C4-2B (cell line): ENCODE measurements at regions not wholly inside any gene's neighbourhood (a gene's known extent, or its start where the extent isn't known, plus 50 kb on each side); places are given as distances from the start of the nearest gene placed in this dataset.

Source experiments
- ZFX ChIP-seq: fragments of 450-650 bp; IDR thresholded peaks from 2 replicates; pipeline ENCODE4 v1.6.1; 2017
- TF ChIP-seq, protein P1 (sequence below): fragments of 450-650 bp; conservative IDR thresholded peaks from 2 replicates; pipeline ENCODE4 v1.5.1; 2017; ENCODE audit warnings: mild to moderate bottlenecking

DNA sequence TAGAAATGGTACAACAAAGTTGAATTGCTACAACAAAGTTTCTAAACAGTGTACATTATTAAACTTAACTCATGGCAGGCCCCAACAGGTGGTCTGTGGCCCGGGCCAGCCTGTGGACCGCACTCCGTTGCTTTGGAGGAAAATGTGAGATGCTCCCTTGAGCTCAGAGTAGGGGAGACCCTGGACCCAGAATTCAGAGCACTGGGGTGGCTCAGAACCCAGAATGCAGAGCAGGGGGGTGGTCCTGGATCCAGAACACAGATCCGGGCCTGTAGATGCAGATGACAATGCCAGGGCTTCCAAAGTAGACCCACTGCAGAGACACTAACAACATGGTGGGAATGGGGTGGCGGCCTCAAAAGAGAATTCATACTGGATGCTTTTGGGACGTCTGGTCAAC lies 311.0 kb downstream of the NDUFA10 start:
- TF ChIP-seq, protein P1, sequence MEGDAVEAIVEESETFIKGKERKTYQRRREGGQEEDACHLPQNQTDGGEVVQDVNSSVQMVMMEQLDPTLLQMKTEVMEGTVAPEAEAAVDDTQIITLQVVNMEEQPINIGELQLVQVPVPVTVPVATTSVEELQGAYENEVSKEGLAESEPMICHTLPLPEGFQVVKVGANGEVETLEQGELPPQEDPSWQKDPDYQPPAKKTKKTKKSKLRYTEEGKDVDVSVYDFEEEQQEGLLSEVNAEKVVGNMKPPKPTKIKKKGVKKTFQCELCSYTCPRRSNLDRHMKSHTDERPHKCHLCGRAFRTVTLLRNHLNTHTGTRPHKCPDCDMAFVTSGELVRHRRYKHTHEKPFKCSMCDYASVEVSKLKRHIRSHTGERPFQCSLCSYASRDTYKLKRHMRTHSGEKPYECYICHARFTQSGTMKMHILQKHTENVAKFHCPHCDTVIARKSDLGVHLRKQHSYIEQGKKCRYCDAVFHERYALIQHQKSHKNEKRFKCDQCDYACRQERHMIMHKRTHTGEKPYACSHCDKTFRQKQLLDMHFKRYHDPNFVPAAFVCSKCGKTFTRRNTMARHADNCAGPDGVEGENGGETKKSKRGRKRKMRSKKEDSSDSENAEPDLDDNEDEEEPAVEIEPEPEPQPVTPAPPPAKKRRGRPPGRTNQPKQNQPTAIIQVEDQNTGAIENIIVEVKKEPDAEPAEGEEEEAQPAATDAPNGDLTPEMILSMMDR = no peak
- TF ChIP-seq ZFX = no peak
